GM21825 (cell line): ENCODE measurements at regions not wholly inside any gene's neighbourhood (a gene's known extent, or its start where the extent isn't known, plus 50 kb on each side); places are given as distances from the start of the nearest gene placed in this dataset.
"Not testable (repeated sequence)": the region's sequence is repeated elsewhere in the genome, so short reads cannot be mapped to it uniquely, and the experiment has no call there.

Experiments
- ATAC-seq: cut with Tn5 transposase; IDR thresholded peaks from one replicate; pipeline ENCODE4 v1.9.1; 2021; ENCODE audit warnings: mild to moderate bottlenecking, moderate library complexity; ENCODE audit not compliant: unreplicated experiment

DNA sequence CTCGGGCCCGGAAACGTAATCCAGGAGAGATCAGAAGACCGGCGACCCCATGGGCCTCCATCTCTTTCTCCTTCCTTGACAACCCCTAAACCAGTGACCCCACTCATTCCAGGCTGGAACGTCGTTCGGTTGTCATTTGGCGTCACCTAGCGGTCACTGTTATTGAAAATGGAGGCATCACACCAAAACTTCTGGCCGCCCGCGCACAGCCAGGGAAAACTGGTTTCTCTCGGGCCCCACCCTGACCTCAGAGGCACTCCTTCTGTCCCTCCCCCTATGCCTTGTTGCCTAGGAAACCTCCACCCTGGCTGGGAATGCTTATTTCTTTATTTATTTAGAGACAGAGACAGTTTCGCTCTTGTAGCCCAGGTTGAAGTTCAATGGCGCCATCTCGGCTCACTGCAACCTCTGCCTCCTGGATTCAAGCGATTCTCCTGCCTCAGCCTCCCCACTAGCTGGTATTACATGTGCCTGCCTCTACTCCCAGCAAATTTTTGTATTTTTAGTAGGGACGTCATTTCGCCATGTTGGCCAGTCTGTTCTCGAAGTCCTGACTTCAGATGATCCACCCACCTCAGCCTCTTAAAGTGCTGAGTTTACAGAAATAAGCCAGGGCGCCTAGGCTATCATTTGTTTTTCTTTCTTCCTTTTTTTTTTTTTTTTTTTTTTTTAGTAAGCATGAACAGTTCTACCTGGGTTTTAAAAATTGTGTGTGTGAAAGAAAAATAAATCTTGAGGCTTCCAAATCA lies 2144.1 kb upstream of the TPTE start:
- peak; percentile 59 for ATAC-seq

DNA sequence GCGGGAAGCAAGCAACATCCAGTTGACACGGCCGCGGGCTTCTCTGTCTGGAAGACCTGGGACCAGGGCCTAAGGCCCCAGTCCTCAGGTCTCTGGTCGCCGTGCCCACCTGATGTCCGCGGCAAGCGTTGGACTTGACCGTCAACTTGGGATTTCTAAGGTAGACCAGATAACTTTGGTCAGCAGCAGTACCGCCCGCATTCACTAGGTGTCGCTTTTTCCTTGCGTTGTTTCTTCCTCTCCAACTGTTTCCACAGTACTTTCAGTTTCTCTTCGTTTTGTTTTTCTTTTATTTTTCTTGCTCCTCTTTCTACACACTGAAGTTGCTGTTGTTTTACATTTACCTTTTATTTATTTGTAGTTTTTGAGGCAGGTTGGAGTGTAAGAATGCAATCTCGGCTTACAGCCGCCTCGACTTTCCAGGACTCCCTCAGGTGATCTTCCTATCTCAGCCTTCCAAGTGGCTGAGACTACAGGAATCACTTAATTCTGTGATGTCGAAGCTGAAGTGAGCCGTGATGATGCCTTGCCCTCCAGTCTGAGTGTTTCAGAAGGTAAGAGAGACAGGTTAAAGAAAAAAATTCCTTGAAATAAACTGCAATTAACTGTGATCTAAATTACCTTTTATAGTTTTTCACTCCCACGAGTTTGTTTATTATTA lies 2140.8 kb upstream of the TPTE start:
- not testable (repeated sequence) for ATAC-seq

GRCh38 chr21:8388169-8388939 lies 2133.0 kb upstream of the TPTE start:
- ATAC-seq = not testable (repeated sequence)

- ATAC-seq = not testable (repeated sequence)
Measured at GRCh38 chr21:8388940-8389238, 2132.5 kb upstream of the TPTE start.

GRCh38 chr21:8390550-8391171 lies 2130.7 kb upstream of the TPTE start:
- ATAC-seq = not testable (repeated sequence)

DNA sequence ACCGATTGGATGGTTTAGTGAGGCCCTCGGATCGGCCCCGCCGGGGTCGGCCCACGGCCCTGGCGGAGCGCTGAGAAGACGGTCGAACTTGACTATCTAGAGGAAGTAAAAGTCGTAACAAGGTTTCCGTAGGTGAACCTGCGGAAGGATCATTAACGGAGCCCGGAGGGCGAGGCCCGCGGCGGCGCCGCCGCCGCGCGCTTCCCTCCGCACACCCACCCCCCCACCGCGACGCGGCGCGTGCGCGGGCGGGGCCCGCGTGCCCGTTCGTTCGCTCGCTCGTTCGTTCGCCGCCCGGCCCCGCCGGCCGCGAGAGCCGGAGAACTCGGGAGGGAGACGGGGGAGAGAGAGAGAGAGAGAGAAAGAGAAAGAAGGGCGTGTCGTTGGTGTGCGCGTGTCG lies 2127.0 kb upstream of the TPTE start:
- not testable (repeated sequence) for ATAC-seq

DNA sequence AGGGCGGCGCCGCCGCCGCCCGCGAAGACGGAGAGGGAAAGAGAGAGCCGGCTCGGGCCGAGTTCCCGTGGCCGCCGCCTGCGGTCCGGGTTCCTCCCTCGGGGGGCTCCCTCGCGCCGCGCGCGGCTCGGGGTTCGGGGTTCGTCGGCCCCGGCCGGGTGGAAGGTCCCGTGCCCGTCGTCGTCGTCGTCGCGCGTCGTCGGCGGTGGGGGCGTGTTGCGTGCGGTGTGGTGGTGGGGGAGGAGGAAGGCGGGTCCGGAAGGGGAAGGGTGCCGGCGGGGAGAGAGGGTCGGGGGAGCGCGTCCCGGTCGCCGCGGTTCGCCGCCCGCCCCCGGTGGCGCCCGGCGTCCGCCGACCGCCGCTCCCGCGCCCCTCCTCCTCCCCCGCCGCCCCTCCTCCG lies 2125.4 kb upstream of the TPTE start:
- not testable (repeated sequence) for ATAC-seq

DNA sequence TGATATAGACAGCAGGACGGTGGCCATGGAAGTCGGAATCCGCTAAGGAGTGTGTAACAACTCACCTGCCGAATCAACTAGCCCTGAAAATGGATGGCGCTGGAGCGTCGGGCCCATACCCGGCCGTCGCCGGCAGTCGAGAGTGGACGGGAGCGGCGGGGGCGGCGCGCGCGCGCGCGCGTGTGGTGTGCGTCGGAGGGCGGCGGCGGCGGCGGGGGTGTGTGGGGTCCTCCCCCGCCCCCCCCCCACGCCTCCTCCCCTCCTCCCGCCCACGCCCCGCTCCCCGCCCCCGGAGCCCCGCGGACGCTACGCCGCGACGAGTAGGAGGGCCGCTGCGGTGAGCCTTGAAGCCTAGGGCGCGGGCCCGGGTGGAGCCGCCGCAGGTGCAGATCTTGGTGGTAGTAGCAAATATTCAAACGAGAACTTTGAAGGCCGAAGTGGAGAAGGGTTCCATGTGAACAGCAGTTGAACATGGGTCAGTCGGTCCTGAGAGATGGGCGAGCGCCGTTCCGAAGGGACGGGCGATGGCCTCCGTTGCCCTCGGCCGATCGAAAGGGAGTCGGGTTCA lies 2122.4 kb upstream of the TPTE start:
- not testable (repeated sequence) for ATAC-seq

DNA sequence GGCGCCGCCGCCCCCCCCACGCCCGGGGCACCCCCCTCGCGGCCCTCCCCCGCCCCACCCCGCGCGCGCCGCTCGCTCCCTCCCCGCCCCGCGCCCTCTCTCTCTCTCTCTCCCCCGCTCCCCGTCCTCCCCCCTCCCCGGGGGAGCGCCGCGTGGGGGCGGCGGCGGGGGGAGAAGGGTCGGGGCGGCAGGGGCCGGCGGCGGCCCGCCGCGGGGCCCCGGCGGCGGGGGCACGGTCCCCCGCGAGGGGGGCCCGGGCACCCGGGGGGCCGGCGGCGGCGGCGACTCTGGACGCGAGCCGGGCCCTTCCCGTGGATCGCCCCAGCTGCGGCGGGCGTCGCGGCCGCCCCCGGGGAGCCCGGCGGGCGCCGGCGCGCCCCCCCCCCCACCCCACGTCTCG lies 2121.5 kb upstream of the TPTE start:
- not testable (repeated sequence) for ATAC-seq

DNA sequence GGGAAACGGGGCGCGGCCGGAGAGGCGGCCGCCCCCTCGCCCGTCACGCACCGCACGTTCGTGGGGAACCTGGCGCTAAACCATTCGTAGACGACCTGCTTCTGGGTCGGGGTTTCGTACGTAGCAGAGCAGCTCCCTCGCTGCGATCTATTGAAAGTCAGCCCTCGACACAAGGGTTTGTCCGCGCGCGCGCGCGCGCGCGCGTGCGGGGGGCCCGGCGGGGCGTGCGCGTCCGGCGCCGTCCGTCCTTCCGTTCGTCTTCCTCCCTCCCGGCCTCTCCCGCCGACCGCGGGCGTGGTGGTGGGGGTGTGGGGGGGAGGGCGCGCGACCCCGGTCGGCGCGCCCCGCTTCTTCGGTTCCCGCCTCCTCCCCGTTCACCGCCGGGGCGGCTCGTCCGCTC lies 2119.6 kb upstream of the TPTE start:
- ATAC-seq = not testable (repeated sequence)

- ATAC-seq = not testable (repeated sequence)
Measured at GRCh38 chr21:8406331-8406730, 2115.1 kb upstream of the TPTE start.

- not testable (repeated sequence) for ATAC-seq
Measured at GRCh38 chr21:8411139-8411671, 2110.2 kb upstream of the TPTE start.

DNA sequence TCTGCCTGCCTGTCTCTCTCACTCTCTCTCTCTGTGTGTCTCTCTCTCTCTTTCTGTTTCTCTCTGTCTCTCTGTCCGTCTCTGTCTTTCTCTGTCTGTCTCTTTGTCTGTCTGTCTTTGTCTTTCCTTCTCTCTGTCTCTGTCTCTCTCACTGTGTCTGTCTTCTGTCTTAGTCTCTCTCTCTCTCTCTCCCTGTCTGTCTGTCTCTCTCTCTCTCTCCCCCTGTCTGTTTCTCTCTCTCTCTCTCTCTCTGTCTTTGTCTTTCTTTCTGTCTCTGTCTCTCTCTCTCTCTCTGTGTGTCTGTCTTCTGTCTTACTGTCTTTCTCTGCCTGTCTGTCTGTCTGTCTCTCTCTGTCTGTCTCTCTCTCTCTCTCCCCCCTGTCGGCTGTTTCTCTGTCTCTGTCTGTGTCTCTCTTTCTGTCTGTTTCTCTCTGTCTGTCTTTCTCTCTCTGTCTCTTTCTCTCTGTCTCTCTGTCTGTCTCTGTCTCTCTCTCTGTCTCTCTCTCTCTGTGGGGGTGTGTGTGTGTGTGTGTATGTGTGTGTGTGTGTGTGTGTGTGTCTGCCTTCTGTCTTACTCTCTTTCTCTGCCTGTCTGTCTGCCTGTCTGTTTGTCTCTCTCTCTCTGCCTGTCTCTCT lies 2101.3 kb upstream of the TPTE start:
- peak; percentile 90 for ATAC-seq

- ATAC-seq = peak; percentile 46
Measured at GRCh38 chr21:8427790-8428667, 2093.4 kb upstream of the TPTE start.

GRCh38 chr21:8428668-8429456 lies 2092.5 kb upstream of the TPTE start:
- peak; percentile 77 for ATAC-seq

DNA sequence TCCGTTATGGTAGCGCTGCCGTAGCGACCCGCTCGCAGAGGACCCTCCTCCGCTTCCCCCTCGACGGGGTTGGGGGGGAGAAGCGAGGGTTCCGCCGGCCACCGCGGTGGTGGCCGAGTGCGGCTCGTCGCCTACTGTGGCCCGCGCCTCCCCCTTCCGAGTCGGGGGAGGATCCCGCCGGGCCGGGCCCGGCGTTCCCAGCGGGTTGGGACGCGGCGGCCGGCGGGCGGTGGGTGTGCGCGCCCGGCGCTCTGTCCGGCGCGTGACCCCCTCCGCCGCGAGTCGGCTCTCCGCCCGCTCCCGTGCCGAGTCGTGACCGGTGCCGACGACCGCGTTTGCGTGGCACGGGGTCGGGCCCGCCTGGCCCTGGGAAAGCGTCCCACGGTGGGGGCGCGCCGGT lies 2086.7 kb upstream of the TPTE start:
- ATAC-seq = not testable (repeated sequence)

GRCh38 chr21:8443093-8443492 lies 2078.3 kb upstream of the TPTE start:
- not testable (repeated sequence) for ATAC-seq

- not testable (repeated sequence) for ATAC-seq
Measured at GRCh38 chr21:8449807-8450206, 2071.6 kb upstream of the TPTE start.
